ENCODE measurements at regions not wholly inside any gene's neighbourhood (a gene's known extent, or its start where the extent isn't known, plus 50 kb on each side); places are given as distances from the start of the nearest gene placed in this dataset.

DNA sequence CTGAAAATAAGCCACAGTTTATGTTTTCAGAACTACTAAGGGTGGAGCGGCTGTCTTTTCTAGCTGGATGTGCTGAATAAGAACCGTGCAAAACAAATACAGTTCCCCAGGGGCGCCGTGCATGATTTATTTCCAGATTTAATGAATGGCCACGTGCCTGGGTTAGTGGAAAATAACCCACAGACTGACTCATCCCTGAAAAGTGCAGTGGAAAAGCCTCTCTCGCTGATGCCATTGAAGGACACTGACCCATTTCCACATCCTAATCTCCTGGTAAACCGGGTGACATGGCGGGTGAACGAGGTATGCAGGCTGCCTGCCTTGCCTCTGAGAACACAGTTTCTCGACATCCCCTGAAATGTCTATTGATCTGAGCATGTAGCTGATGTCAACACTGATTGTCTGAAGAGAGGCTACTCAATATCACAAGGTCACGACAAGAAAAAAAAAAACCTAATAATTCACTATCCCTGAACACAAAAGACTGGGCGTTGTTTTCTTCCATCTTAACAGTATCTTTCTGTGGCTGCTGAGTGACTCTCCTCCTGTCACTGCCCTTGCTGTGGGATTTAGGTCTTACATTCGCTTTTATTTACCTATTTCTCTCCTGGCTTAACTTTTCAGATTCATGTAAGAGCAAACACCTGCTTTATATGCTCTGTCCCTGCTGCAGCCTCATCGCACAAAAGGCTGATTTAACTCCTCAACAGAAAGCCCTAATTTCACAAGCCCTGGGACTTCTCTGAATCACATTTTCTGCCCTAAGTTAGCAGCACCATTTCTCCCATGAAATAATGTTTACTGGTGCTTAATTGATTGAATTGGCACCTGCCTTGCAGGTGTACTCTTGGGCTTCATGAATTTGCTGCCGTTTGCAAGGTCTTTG is 76.9 kb upstream of the SCOC start (continued):
- TF ChIP-seq ZNF384 (IDR thresholded peaks at IDR 0.05; ENCODE audit: borderline replicate concordance, low read depth, low read length): no peak
- no peak for TF ChIP-seq EP300 (IDR thresholded peaks at IDR 0.05; ENCODE audit: borderline replicate concordance in 1 of 2, control insufficient read depth in 1 of 2, low read depth in 2 of 2, low read length in 2 of 2)
- TF ChIP-seq MYB (IDR thresholded peaks at IDR 0.05; ENCODE audit: borderline replicate concordance, low read depth, low read length): no peak
- TF ChIP-seq FOS (IDR thresholded peaks at IDR 0.05; ENCODE audit: borderline replicate concordance, extremely low read depth, insufficient read length): no peak
- no peak for TF ChIP-seq GATAD2B (conservative IDR thresholded peaks at IDR 0.05; ENCODE audit: low read depth)
- TF ChIP-seq CBFB (IDR thresholded peaks at IDR 0.05; ENCODE audit: low read depth): no peak
- TF ChIP-seq, protein P1, sequence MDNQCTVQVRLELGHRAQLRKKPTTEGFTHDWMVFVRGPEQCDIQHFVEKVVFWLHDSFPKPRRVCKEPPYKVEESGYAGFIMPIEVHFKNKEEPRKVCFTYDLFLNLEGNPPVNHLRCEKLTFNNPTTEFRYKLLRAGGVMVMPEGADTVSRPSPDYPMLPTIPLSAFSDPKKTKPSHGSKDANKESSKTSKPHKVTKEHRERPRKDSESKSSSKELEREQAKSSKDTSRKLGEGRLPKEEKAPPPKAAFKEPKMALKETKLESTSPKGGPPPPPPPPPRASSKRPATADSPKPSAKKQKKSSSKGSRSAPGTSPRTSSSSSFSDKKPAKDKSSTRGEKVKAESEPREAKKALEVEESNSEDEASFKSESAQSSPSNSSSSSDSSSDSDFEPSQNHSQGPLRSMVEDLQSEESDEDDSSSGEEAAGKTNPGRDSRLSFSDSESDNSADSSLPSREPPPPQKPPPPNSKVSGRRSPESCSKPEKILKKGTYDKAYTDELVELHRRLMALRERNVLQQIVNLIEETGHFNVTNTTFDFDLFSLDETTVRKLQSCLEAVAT (IDR thresholded peaks at IDR 0.05): no peak
- TF ChIP-seq, protein P2, sequence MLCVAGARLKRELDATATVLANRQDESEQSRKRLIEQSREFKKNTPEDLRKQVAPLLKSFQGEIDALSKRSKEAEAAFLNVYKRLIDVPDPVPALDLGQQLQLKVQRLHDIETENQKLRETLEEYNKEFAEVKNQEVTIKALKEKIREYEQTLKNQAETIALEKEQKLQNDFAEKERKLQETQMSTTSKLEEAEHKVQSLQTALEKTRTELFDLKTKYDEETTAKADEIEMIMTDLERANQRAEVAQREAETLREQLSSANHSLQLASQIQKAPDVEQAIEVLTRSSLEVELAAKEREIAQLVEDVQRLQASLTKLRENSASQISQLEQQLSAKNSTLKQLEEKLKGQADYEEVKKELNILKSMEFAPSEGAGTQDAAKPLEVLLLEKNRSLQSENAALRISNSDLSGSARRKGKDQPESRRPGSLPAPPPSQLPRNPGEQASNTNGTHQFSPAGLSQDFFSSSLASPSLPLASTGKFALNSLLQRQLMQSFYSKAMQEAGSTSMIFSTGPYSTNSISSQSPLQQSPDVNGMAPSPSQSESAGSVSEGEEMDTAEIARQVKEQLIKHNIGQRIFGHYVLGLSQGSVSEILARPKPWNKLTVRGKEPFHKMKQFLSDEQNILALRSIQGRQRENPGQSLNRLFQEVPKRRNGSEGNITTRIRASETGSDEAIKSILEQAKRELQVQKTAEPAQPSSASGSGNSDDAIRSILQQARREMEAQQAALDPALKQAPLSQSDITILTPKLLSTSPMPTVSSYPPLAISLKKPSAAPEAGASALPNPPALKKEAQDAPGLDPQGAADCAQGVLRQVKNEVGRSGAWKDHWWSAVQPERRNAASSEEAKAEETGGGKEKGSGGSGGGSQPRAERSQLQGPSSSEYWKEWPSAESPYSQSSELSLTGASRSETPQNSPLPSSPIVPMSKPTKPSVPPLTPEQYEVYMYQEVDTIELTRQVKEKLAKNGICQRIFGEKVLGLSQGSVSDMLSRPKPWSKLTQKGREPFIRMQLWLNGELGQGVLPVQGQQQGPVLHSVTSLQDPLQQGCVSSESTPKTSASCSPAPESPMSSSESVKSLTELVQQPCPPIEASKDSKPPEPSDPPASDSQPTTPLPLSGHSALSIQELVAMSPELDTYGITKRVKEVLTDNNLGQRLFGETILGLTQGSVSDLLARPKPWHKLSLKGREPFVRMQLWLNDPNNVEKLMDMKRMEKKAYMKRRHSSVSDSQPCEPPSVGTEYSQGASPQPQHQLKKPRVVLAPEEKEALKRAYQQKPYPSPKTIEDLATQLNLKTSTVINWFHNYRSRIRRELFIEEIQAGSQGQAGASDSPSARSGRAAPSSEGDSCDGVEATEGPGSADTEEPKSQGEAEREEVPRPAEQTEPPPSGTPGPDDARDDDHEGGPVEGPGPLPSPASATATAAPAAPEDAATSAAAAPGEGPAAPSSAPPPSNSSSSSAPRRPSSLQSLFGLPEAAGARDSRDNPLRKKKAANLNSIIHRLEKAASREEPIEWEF (IDR thresholded peaks at IDR 0.05; ENCODE audit: insufficient replicate concordance, low read depth, low read length): no peak
- TF ChIP-seq LARP7 (IDR thresholded peaks at IDR 0.05): no peak
- TF ChIP-seq, protein P3, sequence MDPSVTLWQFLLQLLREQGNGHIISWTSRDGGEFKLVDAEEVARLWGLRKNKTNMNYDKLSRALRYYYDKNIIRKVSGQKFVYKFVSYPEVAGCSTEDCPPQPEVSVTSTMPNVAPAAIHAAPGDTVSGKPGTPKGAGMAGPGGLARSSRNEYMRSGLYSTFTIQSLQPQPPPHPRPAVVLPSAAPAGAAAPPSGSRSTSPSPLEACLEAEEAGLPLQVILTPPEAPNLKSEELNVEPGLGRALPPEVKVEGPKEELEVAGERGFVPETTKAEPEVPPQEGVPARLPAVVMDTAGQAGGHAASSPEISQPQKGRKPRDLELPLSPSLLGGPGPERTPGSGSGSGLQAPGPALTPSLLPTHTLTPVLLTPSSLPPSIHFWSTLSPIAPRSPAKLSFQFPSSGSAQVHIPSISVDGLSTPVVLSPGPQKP (IDR thresholded peaks at IDR 0.05; ENCODE audit: low read depth, low read length): no peak
- TF ChIP-seq HDGF (IDR thresholded peaks at IDR 0.05): no peak
- TF ChIP-seq, protein P4, sequence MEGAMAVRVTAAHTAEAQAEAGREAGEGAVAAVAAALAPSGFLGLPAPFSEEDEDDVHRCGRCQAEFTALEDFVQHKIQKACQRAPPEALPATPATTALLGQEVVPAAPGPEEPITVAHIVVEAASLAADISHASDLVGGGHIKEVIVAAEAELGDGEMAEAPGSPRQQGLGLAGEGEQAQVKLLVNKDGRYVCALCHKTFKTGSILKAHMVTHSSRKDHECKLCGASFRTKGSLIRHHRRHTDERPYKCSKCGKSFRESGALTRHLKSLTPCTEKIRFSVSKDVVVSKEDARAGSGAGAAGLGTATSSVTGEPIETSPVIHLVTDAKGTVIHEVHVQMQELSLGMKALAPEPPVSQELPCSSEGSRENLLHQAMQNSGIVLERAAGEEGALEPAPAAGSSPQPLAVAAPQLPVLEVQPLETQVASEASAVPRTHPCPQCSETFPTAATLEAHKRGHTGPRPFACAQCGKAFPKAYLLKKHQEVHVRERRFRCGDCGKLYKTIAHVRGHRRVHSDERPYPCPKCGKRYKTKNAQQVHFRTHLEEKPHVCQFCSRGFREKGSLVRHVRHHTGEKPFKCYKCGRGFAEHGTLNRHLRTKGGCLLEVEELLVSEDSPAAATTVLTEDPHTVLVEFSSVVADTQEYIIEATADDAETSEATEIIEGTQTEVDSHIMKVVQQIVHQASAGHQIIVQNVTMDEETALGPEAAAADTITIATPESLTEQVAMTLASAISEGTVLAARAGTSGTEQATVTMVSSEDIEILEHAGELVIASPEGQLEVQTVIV (IDR thresholded peaks at IDR 0.05; ENCODE audit: borderline replicate concordance, partially characterized antibody): no peak

Measured in GM12878 (cell line).